Caco-2 (cell line): ENCODE measurements at regions not wholly inside any gene's neighbourhood (a gene's known extent, or its start where the extent isn't known, plus 50 kb on each side); places are given as distances from the start of the nearest gene placed in this dataset.

ENCODE experiments used
- BruUV-seq: library from RNA; stranded (reverse); fragments of 400-500 nt; replicated peaks from 2 replicates; lab custom pipeline; 2021; lab: Mats Ljungman, UMichigan
- CTCF ChIA-PET: fragments of 300-600 bp; sonication (Branson Sonifier 250); formaldehyde crosslinking; loops from one replicate; lab custom pipeline; 2022; ENCODE audit warnings: antibody characterized with exemption; lab: Charles Lee
- POLR2A ChIA-PET: fragments of 300-600 bp; sonication (Branson Sonifier 250); formaldehyde crosslinking; loops from one replicate; lab custom pipeline; 2022; ENCODE audit warnings: antibody characterized with exemption; lab: Charles Lee
- DNase-seq, 2 experiments: peaks; one replicate each; pipeline versions ENCODE4 v3.0.0 to v3.0.0-alpha.2; 2020 to 2022
- H3K27me3 ChIP-seq: replicated peaks from 2 replicates; pipeline ENCODE4 v1.6.0; 2011; ENCODE audit warnings: low read length; ENCODE audit not compliant: control insufficient read depth, insufficient read depth
- H3K36me3 ChIP-seq: 2 replicates; pipeline ENCODE4 v1.5.1; 2011; ENCODE audit warnings: low read length; ENCODE audit not compliant: control insufficient read depth, insufficient read depth
- H3K4me1 ChIP-seq: fragments of 250-450 bp; sonication (Bioruptor Pico); 2 replicates; pipeline ENCODE4 v1.5.1; 2020; ENCODE audit warnings: mild to moderate bottlenecking
- H3K4me3 ChIP-seq: 2 replicates; pipeline ENCODE4 v1.5.1; 2011; ENCODE audit warnings: low read depth, mild to moderate bottlenecking, control low read depth, low read length
- H3K9me3 ChIP-seq: fragments of 250-450 bp; sonication (Bioruptor Pico); 2 replicates; pipeline ENCODE4 v1.5.1; 2020; ENCODE audit warnings: mild to moderate bottlenecking, moderate library complexity
- H3K27ac Mint-ChIP-seq: one replicate; pipeline ENCODE4 v1.8.0; 2022; ENCODE audit warnings: mixed read lengths; ENCODE audit not compliant: unreplicated experiment
- H3K27me3 Mint-ChIP-seq: one replicate; pipeline ENCODE4 v1.8.0; 2022; ENCODE audit warnings: mixed read lengths; ENCODE audit not compliant: insufficient read depth, unreplicated experiment
- H3K36me3 Mint-ChIP-seq: one replicate; pipeline ENCODE4 v1.8.0; 2022; ENCODE audit warnings: mild to moderate bottlenecking, mixed read lengths; ENCODE audit not compliant: insufficient read depth, unreplicated experiment
- H3K4me1 Mint-ChIP-seq: one replicate; pipeline ENCODE4 v1.8.0; 2022; ENCODE audit warnings: low read depth, mixed read lengths; ENCODE audit not compliant: unreplicated experiment
- H3K4me3 Mint-ChIP-seq: one replicate; pipeline ENCODE4 v1.8.0; 2022; ENCODE audit warnings: mild to moderate bottlenecking, moderate library complexity, mixed read lengths; ENCODE audit not compliant: unreplicated experiment
- H3K9me3 Mint-ChIP-seq: one replicate; pipeline ENCODE4 v1.8.0; 2022; ENCODE audit warnings: mixed read lengths; ENCODE audit not compliant: unreplicated experiment
- intact Hi-C: fragments of 100-400 bp; cut with micrococcal nuclease; formaldehyde crosslinking; loops from one replicate; pipeline ENCODE4 v1.10.0; 2022; ENCODE audit not compliant: unreplicated experiment
- TF ChIP-seq, protein P1 (sequence below), 2 experiments: fragments of 200-600 bp in 1 of 2; IDR thresholded peaks; 1 replicate in 1 of 2; 2 replicates in 1 of 2; pipeline versions ENCODE4 v1.5.1 to v1.8.0; 2011 to 2022; ENCODE audit warnings: antibody characterized with exemption in 1 of 2, control low read depth in 1 of 2, inconsistent platforms in 1 of 2, low read depth in 1 of 2, low read length in 1 of 2, mild to moderate bottlenecking in 1 of 2, moderate library complexity in 1 of 2; ENCODE audit not compliant: insufficient read depth in 1 of 2, severe bottlenecking in 1 of 2, unreplicated experiment in 1 of 2

DNA sequence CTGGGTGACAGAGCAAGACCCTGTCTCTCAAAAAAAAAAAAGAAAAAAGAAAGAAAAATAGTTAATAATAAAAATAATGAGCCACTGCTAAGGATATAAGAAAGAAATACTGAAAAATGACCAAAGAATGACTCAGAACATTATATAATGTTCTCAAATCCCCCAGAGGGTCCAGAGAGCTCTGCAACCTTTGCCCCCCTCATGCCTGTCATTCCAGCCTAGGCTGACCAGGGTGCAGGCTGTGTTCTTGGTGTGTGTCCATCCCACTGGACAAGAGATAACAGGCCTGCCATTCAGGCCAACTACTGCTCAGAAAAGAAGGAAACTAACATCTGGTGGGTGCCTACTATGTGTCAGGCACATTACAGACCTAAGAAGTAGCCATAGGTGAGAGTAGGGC is 72.7 kb upstream of the EDNRA start:
- Mint-ChIP-seq H3K4me1 (no peaks in the 10 kb centered on the region), H3K4me3 (no peak overlapping the region), H3K36me3 (no peaks in the 10 kb centered on the region), H3K27ac (no peak overlapping the region), H3K9me3 (no peaks in the 10 kb centered on the region), H3K27me3 (no peaks in the 10 kb centered on the region)
- no peaks in the 10 kb centered on the region for H3K36me3 ChIP-seq
- TF ChIP-seq, protein P1, sequence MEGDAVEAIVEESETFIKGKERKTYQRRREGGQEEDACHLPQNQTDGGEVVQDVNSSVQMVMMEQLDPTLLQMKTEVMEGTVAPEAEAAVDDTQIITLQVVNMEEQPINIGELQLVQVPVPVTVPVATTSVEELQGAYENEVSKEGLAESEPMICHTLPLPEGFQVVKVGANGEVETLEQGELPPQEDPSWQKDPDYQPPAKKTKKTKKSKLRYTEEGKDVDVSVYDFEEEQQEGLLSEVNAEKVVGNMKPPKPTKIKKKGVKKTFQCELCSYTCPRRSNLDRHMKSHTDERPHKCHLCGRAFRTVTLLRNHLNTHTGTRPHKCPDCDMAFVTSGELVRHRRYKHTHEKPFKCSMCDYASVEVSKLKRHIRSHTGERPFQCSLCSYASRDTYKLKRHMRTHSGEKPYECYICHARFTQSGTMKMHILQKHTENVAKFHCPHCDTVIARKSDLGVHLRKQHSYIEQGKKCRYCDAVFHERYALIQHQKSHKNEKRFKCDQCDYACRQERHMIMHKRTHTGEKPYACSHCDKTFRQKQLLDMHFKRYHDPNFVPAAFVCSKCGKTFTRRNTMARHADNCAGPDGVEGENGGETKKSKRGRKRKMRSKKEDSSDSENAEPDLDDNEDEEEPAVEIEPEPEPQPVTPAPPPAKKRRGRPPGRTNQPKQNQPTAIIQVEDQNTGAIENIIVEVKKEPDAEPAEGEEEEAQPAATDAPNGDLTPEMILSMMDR (IDR thresholded peaks at IDR 0.05; ENCODE audit: insufficient read depth in 1 of 2, low read depth in 1 of 2, low read length in 1 of 2, severe bottlenecking in 1 of 2, unreplicated experiment in 1 of 2): no peak
- no TSS peak for BruUV-seq
- intact Hi-C loops: no loop called here
- no peaks in the 10 kb centered on the region for H3K4me1 ChIP-seq
- H3K27me3 ChIP-seq: no peaks in the 10 kb centered on the region
- ChIA-PET POLR2A (no interaction called here), CTCF (no interaction called here)
- DNase-seq: no peak
- no peak overlapping the region for H3K4me3 ChIP-seq
- no peaks in the 10 kb centered on the region for H3K9me3 ChIP-seq

DNA sequence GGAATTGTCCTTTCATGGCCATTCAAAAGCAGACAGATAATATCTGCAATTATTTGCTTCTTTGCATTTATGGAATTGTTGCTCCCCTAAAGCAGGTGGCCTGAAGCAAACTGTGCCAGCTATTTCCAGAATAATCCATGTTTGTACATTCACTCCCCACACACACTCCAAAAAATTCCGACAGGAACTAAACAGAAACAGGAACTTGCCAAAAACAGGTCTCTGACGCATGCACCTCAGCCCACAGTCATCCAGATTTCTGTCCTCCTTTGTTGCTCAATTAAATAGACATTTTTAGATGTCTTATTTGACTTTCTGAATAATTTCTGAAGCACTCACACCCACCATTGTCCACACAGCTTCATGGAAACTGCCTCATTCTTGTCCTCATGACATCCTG is 71.5 kb upstream of the EDNRA start:
- H3K27me3 Mint-ChIP-seq: no peaks in the 10 kb centered on the region
- H3K4me1 Mint-ChIP-seq: no peaks in the 10 kb centered on the region
- ChIA-PET POLR2A (no interaction called here), CTCF (no interaction called here)
- TF ChIP-seq, protein P1 (IDR thresholded peaks at IDR 0.05; ENCODE audit: insufficient read depth in 1 of 2, low read depth in 1 of 2, low read length in 1 of 2, severe bottlenecking in 1 of 2, unreplicated experiment in 1 of 2): no peak
- no peaks in the 10 kb centered on the region for H3K36me3 Mint-ChIP-seq
- no peak for DNase-seq
- H3K27ac Mint-ChIP-seq: no peak overlapping the region
- BruUV-seq: no TSS peak
- intact Hi-C loops: no loop called here
- Histone ChIP-seq H3K4me1 (no peaks in the 10 kb centered on the region), H3K27me3 (no peaks in the 10 kb centered on the region), H3K9me3 (no peaks in the 10 kb centered on the region), H3K4me3 (no peak overlapping the region), H3K36me3 (no peaks in the 10 kb centered on the region)
- H3K9me3 Mint-ChIP-seq: no peaks in the 10 kb centered on the region
- no peak overlapping the region for H3K4me3 Mint-ChIP-seq

GRCh38 chr4:147418226-147418625 is 62.7 kb upstream of the EDNRA start:
- H3K4me1 ChIP-seq: no peaks in the 10 kb centered on the region
- H3K36me3 ChIP-seq: no peaks in the 10 kb centered on the region
- no peak overlapping the region for H3K4me3 Mint-ChIP-seq
- ChIA-PET CTCF (no interaction called here), POLR2A (no interaction called here)
- intact Hi-C loops: no loop called here
- no peaks in the 10 kb centered on the region for H3K36me3 Mint-ChIP-seq
- no peaks in the 10 kb centered on the region for H3K4me1 Mint-ChIP-seq
- H3K27me3 Mint-ChIP-seq: peaks cover 3% of the 10 kb centered on the region
- no peaks in the 10 kb centered on the region for H3K9me3 ChIP-seq
- H3K9me3 Mint-ChIP-seq: no peaks in the 10 kb centered on the region
- TF ChIP-seq, protein P1 (IDR thresholded peaks at IDR 0.05; ENCODE audit: insufficient read depth in 1 of 2, low read depth in 1 of 2, low read length in 1 of 2, severe bottlenecking in 1 of 2, unreplicated experiment in 1 of 2): no peak
- no TSS peak for BruUV-seq
- no peak overlapping the region for H3K4me3 ChIP-seq
- no peak for DNase-seq
- H3K27me3 ChIP-seq: no peaks in the 10 kb centered on the region
- H3K27ac Mint-ChIP-seq: no peak overlapping the region
